HEK293 (cell line): ENCODE measurements at regions not wholly inside any gene's neighbourhood (a gene's known extent, or its start where the extent isn't known, plus 50 kb on each side); places are given as distances from the start of the nearest gene placed in this dataset.

Experiments
- CTCF ChIA-PET: fragments of 350-600 bp; formaldehyde crosslinking; extraction: SDS; loops from one replicate; lab custom pipeline; 2021; ENCODE audit warnings: antibody characterized with exemption; lab: Yijun Ruan, JAX
- POLR2A ChIA-PET: fragments of 300-600 bp; formaldehyde crosslinking; extraction: SDS; loops from one replicate; lab custom pipeline; 2020; ENCODE audit warnings: antibody characterized with exemption, inconsistent platforms; lab: Yijun Ruan, JAX
- H3K27ac ChIP-seq: fragments of 200-500 bp; sonication (Bioruptor generic); 2 replicates; pipeline ENCODE4 v1.5.1; 2014; ENCODE audit warnings: low read depth, low read length, control low read depth, inconsistent platforms; ENCODE audit errors: extremely low read depth
- H3K36me3 ChIP-seq, 2 experiments: fragments of 200-500 bp in 1 of 2; sonication (Bioruptor generic) in 1 of 2; 1 replicate in 1 of 2; 2 replicates in 1 of 2; pipeline ENCODE4 v1.5.1; 2014 to 2017; ENCODE audit warnings: inconsistent platforms in 2 of 2, low read length in 2 of 2; ENCODE audit not compliant: control insufficient read depth in 2 of 2, insufficient read depth in 1 of 2
- H3K4me1 ChIP-seq: fragments of 200-500 bp; sonication (Bioruptor generic); 2 replicates; pipeline ENCODE4 v1.5.1; 2014; ENCODE audit warnings: mild to moderate bottlenecking, low read length, inconsistent platforms; ENCODE audit not compliant: control insufficient read depth, insufficient read depth
- H3K4me3 ChIP-seq: 2 replicates; pipeline ENCODE4 v1.5.1; 2011; ENCODE audit warnings: low read depth, mild to moderate bottlenecking, control low read depth, low read length, moderate library complexity
- H3K9me3 ChIP-seq: fragments of 200-500 bp; sonication (Bioruptor generic); 2 replicates; pipeline ENCODE4 v1.5.1; 2014; ENCODE audit warnings: low read depth, low read length, inconsistent platforms; ENCODE audit not compliant: control insufficient read depth, insufficient read depth
- BCL11A ChIP-seq: fragments of 450-650 bp; formaldehyde crosslinking; IDR thresholded peaks from 2 replicates; pipeline ENCODE4 v1.5.1; 2016; ENCODE audit warnings: low read depth, missing biosample characterization, missing genetic modification characterization
- BCL11B ChIP-seq: fragments of 450-650 bp; formaldehyde crosslinking; IDR thresholded peaks from 2 replicates; pipeline ENCODE4 v1.5.1; 2016; ENCODE audit warnings: low read depth, missing biosample characterization, missing genetic modification characterization
- MYNN ChIP-seq: fragments of 450-650 bp; formaldehyde crosslinking; IDR thresholded peaks from 2 replicates; pipeline ENCODE4 v1.5.1; 2016; ENCODE audit warnings: missing biosample characterization, missing genetic modification characterization, borderline replicate concordance
- YY2 ChIP-seq: fragments of 450-650 bp; formaldehyde crosslinking; IDR thresholded peaks from 2 replicates; pipeline ENCODE4 v1.5.1; 2016; ENCODE audit warnings: missing biosample characterization, missing genetic modification characterization
- ZBTB1 ChIP-seq: fragments of 450-650 bp; formaldehyde crosslinking; IDR thresholded peaks from 2 replicates; pipeline ENCODE4 v1.5.1; 2016; ENCODE audit warnings: missing biosample characterization, missing genetic modification characterization
- ZBTB48 ChIP-seq: fragments of 450-650 bp; formaldehyde crosslinking; IDR thresholded peaks from 2 replicates; pipeline ENCODE4 v1.5.1; 2016; ENCODE audit warnings: missing biosample characterization, missing genetic modification characterization
- ZBTB7A ChIP-seq: fragments of 450-650 bp; formaldehyde crosslinking; IDR thresholded peaks from 2 replicates; pipeline ENCODE4 v1.5.1; 2016; ENCODE audit warnings: low read depth, missing biosample characterization, missing genetic modification characterization
- ZFHX2 ChIP-seq: fragments of 450-650 bp; formaldehyde crosslinking; conservative IDR thresholded peaks from 2 replicates; pipeline ENCODE4 v1.5.1; 2016; ENCODE audit warnings: missing biosample characterization, missing genetic modification characterization
- ZFP69B ChIP-seq: fragments of 450-650 bp; formaldehyde crosslinking; IDR thresholded peaks from 2 replicates; pipeline ENCODE4 v1.5.1; 2016; ENCODE audit warnings: missing biosample characterization, missing genetic modification characterization
- ZNF138 ChIP-seq: fragments of 450-650 bp; formaldehyde crosslinking; IDR thresholded peaks from 2 replicates; pipeline ENCODE4 v1.5.1; 2016; ENCODE audit warnings: missing biosample characterization, missing genetic modification characterization, borderline replicate concordance
- ZNF169 ChIP-seq: fragments of 450-650 bp; formaldehyde crosslinking; IDR thresholded peaks from 2 replicates; pipeline ENCODE4 v1.5.1; 2016; ENCODE audit warnings: missing biosample characterization, missing genetic modification characterization
- ZNF302 ChIP-seq: fragments of 450-650 bp; formaldehyde crosslinking; IDR thresholded peaks from 2 replicates; pipeline ENCODE4 v1.5.1; 2016; ENCODE audit warnings: missing biosample characterization, missing genetic modification characterization, low read depth
- ZNF354C ChIP-seq: fragments of 450-650 bp; formaldehyde crosslinking; IDR thresholded peaks from 2 replicates; pipeline ENCODE4 v1.5.1; 2016; ENCODE audit warnings: missing biosample characterization, missing genetic modification characterization, low read depth, borderline replicate concordance
- ZNF571 ChIP-seq: fragments of 450-650 bp; formaldehyde crosslinking; IDR thresholded peaks from 2 replicates; pipeline ENCODE4 v1.5.0; 2017; ENCODE audit warnings: missing biosample characterization, missing genetic modification characterization
- ZNF585B ChIP-seq: fragments of 450-650 bp; formaldehyde crosslinking; IDR thresholded peaks from 2 replicates; pipeline ENCODE4 v1.5.1; 2016; ENCODE audit warnings: missing biosample characterization, missing genetic modification characterization
- ZNF621 ChIP-seq: fragments of 450-650 bp; formaldehyde crosslinking; IDR thresholded peaks from 2 replicates; pipeline ENCODE4 v1.5.1; 2017; ENCODE audit warnings: missing biosample characterization, missing genetic modification characterization
- ZNF658 ChIP-seq: fragments of 450-650 bp; formaldehyde crosslinking; IDR thresholded peaks from 2 replicates; pipeline ENCODE4; 2016; ENCODE audit warnings: missing biosample characterization, missing genetic modification characterization
- ZNF707 ChIP-seq: fragments of 450-650 bp; formaldehyde crosslinking; IDR thresholded peaks from 2 replicates; pipeline ENCODE4 v1.5.1; 2016; ENCODE audit warnings: missing biosample characterization, missing genetic modification characterization
- ZNF768 ChIP-seq: fragments of 450-650 bp; formaldehyde crosslinking; IDR thresholded peaks from 2 replicates; pipeline ENCODE4 v1.5.1; 2018; ENCODE audit warnings: missing biosample characterization, mild to moderate bottlenecking, missing genetic modification characterization
- ZSCAN23 ChIP-seq: fragments of 450-650 bp; formaldehyde crosslinking; IDR thresholded peaks from 2 replicates; pipeline ENCODE4 v1.5.1; 2016; ENCODE audit warnings: missing biosample characterization, missing genetic modification characterization
- TF ChIP-seq, protein P1 (sequence below): fragments of 450-650 bp; formaldehyde crosslinking; IDR thresholded peaks from 2 replicates; pipeline ENCODE4 v1.5.1; 2016; ENCODE audit warnings: missing biosample characterization, missing genetic modification characterization, borderline replicate concordance
- TF ChIP-seq, protein P2 (sequence below): fragments of 450-650 bp; formaldehyde crosslinking; IDR thresholded peaks from 2 replicates; pipeline ENCODE4 v1.5.1; 2016; ENCODE audit warnings: missing biosample characterization, missing genetic modification characterization
- TF ChIP-seq, protein P3 (sequence below): fragments of 450-650 bp; formaldehyde crosslinking; IDR thresholded peaks from 2 replicates; pipeline ENCODE4 v1.5.1; 2016; ENCODE audit warnings: missing biosample characterization, missing genetic modification characterization, borderline replicate concordance
- TF ChIP-seq, protein P4 (sequence below): IDR thresholded peaks from 2 replicates; pipeline ENCODE4 v1.6.1; 2011; ENCODE audit warnings: mild to moderate bottlenecking, low read depth, low read length, borderline replicate concordance

DNA sequence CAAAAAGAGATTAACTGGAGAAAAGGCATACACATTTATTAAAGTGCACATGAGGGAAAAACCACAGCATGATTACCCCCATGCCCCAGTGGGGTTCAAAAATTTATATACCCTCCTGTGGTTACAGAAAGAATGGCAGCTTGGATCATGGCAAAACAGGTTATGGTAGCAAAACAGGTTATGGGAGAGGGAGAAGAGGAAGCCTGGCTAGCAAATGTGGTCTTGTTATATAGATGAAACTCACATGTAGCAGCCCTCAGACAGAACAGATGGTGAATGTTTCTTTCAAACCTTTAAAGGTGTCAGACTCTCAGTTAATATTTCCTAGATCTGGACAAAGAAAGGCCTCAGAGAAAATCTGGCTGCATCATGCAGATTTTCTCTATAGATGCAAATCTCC is 178.2 kb upstream of the ZC3H15 start:
- Histone ChIP-seq H3K4me1 (no peaks in the 10 kb centered on the region), H3K4me3 (no peak overlapping the region)
- TF ChIP-seq ZBTB48: no peak
- no peak for TF ChIP-seq ZNF571 (tag by site-specific recombination)
- TF ChIP-seq ZNF169: no peak
- TF ChIP-seq ZSCAN23 (tag by site-specific recombination): no peak
- TF ChIP-seq MYNN (tag by site-specific recombination): no peak
- no peak for TF ChIP-seq ZFP69B (tag by site-specific recombination)
- no peak for TF ChIP-seq ZNF138 (tag by site-specific recombination)
- no peak for TF ChIP-seq ZNF354C (tag by site-specific recombination)
- TF ChIP-seq, all 188 proteins: peak for 0
- Histone ChIP-seq H3K27ac (no peak overlapping the region), H3K9me3 (no peaks in the 10 kb centered on the region), H3K36me3 (no peaks in the 10 kb centered on the region)
- ChIA-PET CTCF (no interaction called here), POLR2A (no interaction called here)

DNA sequence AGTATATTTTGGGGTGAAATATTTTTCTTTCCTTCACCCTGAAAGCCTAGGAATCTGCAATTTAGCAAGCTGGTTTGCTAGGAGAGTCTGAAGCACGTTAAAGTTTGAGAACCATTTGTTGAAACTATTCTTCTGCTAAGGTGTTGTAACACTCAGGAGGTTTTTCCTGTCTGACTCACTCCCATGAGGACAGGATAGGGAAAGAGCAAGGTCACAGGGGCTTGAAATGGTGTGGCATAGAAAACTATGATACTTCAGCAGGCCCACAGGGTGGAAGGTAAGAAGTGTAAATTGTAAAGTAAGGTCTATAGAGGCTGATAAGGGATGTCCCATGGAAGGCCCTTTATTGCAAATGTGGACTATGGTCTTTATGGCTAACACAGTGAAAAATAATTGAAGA is 177.7 kb upstream of the ZC3H15 start:
- H3K4me1 ChIP-seq: no peaks in the 10 kb centered on the region
- ChIA-PET POLR2A (no interaction called here), CTCF (no interaction called here)
- no peaks in the 10 kb centered on the region for H3K9me3 ChIP-seq
- no peak overlapping the region for H3K4me3 ChIP-seq
- TF ChIP-seq ZNF768 (no peak), ZBTB48 (no peak), BCL11B (tag by site-specific recombination) (no peak), ZNF302 (tag by site-specific recombination) (no peak), ZBTB7A (no peak), BCL11A (tag by site-specific recombination) (no peak), ZNF707 (tag by site-specific recombination) (no peak), ZNF585B (tag by site-specific recombination) (no peak), YY2 (tag by site-specific recombination) (no peak), ZBTB1 (tag by site-specific recombination) (no peak), ZNF621 (tag by site-specific recombination) (no peak), ZFHX2 (no peak), ZNF658 (tag by site-specific recombination) (no peak)
- TF ChIP-seq, protein P1, sequence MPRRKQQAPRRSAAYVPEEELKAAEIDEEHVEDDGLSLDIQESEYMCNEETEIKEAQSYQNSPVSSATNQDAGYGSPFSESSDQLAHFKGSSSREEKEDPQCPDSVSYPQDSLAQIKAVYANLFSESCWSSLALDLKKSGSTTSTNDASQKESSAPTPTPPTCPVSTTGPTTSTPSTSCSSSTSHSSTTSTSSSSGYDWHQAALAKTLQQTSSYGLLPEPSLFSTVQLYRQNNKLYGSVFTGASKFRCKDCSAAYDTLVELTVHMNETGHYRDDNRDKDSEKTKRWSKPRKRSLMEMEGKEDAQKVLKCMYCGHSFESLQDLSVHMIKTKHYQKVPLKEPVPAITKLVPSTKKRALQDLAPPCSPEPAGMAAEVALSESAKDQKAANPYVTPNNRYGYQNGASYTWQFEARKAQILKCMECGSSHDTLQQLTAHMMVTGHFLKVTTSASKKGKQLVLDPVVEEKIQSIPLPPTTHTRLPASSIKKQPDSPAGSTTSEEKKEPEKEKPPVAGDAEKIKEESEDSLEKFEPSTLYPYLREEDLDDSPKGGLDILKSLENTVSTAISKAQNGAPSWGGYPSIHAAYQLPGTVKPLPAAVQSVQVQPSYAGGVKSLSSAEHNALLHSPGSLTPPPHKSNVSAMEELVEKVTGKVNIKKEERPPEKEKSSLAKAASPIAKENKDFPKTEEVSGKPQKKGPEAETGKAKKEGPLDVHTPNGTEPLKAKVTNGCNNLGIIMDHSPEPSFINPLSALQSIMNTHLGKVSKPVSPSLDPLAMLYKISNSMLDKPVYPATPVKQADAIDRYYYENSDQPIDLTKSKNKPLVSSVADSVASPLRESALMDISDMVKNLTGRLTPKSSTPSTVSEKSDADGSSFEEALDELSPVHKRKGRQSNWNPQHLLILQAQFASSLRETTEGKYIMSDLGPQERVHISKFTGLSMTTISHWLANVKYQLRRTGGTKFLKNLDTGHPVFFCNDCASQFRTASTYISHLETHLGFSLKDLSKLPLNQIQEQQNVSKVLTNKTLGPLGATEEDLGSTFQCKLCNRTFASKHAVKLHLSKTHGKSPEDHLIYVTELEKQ (tag by site-specific recombination): no peak
- TF ChIP-seq, protein P2, sequence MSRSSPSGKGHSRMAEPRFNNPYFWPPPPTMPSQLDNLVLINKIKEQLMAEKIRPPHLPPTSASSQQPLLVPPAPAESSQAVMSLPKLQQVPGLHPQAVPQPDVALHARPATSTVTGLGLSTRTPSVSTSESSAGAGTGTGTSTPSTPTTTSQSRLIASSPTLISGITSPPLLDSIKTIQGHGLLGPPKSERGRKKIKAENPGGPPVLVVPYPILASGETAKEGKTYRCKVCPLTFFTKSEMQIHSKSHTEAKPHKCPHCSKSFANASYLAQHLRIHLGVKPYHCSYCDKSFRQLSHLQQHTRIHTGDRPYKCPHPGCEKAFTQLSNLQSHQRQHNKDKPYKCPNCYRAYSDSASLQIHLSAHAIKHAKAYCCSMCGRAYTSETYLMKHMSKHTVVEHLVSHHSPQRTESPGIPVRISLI (tag by site-specific recombination): no peak
- TF ChIP-seq, protein P3, sequence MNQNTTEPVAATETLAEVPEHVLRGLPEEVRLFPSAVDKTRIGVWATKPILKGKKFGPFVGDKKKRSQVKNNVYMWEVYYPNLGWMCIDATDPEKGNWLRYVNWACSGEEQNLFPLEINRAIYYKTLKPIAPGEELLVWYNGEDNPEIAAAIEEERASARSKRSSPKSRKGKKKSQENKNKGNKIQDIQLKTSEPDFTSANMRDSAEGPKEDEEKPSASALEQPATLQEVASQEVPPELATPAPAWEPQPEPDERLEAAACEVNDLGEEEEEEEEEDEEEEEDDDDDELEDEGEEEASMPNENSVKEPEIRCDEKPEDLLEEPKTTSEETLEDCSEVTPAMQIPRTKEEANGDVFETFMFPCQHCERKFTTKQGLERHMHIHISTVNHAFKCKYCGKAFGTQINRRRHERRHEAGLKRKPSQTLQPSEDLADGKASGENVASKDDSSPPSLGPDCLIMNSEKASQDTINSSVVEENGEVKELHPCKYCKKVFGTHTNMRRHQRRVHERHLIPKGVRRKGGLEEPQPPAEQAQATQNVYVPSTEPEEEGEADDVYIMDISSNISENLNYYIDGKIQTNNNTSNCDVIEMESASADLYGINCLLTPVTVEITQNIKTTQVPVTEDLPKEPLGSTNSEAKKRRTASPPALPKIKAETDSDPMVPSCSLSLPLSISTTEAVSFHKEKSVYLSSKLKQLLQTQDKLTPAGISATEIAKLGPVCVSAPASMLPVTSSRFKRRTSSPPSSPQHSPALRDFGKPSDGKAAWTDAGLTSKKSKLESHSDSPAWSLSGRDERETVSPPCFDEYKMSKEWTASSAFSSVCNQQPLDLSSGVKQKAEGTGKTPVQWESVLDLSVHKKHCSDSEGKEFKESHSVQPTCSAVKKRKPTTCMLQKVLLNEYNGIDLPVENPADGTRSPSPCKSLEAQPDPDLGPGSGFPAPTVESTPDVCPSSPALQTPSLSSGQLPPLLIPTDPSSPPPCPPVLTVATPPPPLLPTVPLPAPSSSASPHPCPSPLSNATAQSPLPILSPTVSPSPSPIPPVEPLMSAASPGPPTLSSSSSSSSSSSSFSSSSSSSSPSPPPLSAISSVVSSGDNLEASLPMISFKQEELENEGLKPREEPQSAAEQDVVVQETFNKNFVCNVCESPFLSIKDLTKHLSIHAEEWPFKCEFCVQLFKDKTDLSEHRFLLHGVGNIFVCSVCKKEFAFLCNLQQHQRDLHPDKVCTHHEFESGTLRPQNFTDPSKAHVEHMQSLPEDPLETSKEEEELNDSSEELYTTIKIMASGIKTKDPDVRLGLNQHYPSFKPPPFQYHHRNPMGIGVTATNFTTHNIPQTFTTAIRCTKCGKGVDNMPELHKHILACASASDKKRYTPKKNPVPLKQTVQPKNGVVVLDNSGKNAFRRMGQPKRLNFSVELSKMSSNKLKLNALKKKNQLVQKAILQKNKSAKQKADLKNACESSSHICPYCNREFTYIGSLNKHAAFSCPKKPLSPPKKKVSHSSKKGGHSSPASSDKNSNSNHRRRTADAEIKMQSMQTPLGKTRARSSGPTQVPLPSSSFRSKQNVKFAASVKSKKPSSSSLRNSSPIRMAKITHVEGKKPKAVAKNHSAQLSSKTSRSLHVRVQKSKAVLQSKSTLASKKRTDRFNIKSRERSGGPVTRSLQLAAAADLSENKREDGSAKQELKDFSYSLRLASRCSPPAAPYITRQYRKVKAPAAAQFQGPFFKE (tag by site-specific recombination): no peak
- TF ChIP-seq, protein P4, sequence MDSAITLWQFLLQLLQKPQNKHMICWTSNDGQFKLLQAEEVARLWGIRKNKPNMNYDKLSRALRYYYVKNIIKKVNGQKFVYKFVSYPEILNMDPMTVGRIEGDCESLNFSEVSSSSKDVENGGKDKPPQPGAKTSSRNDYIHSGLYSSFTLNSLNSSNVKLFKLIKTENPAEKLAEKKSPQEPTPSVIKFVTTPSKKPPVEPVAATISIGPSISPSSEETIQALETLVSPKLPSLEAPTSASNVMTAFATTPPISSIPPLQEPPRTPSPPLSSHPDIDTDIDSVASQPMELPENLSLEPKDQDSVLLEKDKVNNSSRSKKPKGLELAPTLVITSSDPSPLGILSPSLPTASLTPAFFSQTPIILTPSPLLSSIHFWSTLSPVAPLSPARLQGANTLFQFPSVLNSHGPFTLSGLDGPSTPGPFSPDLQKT: no peak
- H3K27ac ChIP-seq: no peak overlapping the region
- H3K36me3 ChIP-seq: no peaks in the 10 kb centered on the region
